ENCODE measurements at regions not wholly inside any gene's neighbourhood (a gene's known extent, or its start where the extent isn't known, plus 50 kb on each side); places are given as distances from the start of the nearest gene placed in this dataset.

- TF ChIP-seq CTCF (IDR thresholded peaks at IDR 0.05) (no peak), POLR2A (IDR thresholded peaks at IDR 0.05) (no peak)
Observed at GRCh38 chr15:85942632-85943031, 137.0 kb upstream of the AGBL1 start.
